ENCODE measurements at regions not wholly inside any gene's neighbourhood (a gene's known extent, or its start where the extent isn't known, plus 50 kb on each side); places are given as distances from the start of the nearest gene placed in this dataset.

DNA sequence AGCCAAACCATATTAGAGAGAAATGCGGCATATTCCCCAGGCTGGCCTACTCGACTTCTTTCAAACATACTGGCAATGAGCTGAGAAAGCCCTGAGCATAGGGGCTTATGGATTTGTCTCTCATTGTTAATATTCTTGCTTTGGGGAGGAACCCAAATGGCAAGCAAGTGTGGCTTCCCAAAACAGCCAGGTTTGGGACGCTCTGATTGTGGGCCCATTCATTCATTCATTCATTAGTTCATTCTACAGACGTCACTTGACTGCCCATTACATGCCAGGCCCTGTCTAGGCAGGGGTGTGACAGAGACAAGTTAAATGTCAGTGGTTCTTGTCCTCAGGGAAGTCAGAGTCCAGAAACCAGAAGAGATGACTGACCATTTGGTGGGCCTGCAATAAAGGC is 77.4 kb upstream of the THBS1 start:
- DNase-seq (ENCODE audit: low spot score) (no peak), ATAC-seq (no peak), FAIRE-seq (no peak)
- BruUV-seq (replicated peaks), result no TSS peak
- Histone ChIP-seq H3K4me2 (ENCODE audit: low read depth, low read length) (no peak overlapping the region), H3K27ac (ENCODE audit: extremely low read length, insufficient read depth, low read length) (no peak overlapping the region), H3K9ac (ENCODE audit: insufficient read depth, low read depth, low read length) (no peak overlapping the region), H3K79me2 (ENCODE audit: insufficient read depth, low read length) (no peaks in the 10 kb centered on the region), H3K4me3 (replicated peaks in 1 of 3; ENCODE audit: insufficient read depth in 1 of 3, low read depth in 2 of 3, low read length in 3 of 3) (no peak overlapping the region), H3K27me3 (ENCODE audit: control insufficient read depth in 1 of 2, insufficient read depth in 2 of 2, low read length in 2 of 2) (peaks cover 0 to 11% of the 10 kb centered on the region in 2 experiments; a peak in 2 of 5 replicates), H3K36me3 (replicated peaks in 1 of 2; ENCODE audit: control insufficient read depth in 1 of 2, insufficient read depth in 2 of 2, low read length in 2 of 2) (no peaks in the 10 kb centered on the region), H2AFZ (ENCODE audit: low read length) (no peak overlapping the region), H3K9me3 (ENCODE audit: low read length) (no peaks in the 10 kb centered on the region), H3K4me1 (ENCODE audit: insufficient read depth, low read length) (no peaks in the 10 kb centered on the region), H4K20me1 (ENCODE audit: insufficient read depth, low read length) (no peaks in the 10 kb centered on the region)
- intact Hi-C loops (cut with micrococcal nuclease; ENCODE audit: unreplicated experiment) (no loop called here), in situ Hi-C loops (cut with HindIII; ENCODE audit: extremely low pct_ligation_motif_present, low pct_unique_long_range_greater_than_20kb) (no loop called here)
- whole genome bisulfite sequencing (ENCODE audit: low lambda C conversion rate), result 21% methylated on average over 2 of the region's 4 CpGs
- POLR2A ChIA-PET, result no interaction called here
- CTCF ChIA-PET (ENCODE audit: low intra/inter-chr PET ratio, low total read pairs), result no interaction called here
- TF ChIP-seq MAFG (CRISPR knock-in tag; IDR thresholded peaks at IDR 0.05), result no peak
- TF ChIP-seq HHEX (CRISPR knock-in tag; IDR thresholded peaks at IDR 0.05), result no peak
- TF ChIP-seq ELF1 (CRISPR knock-in tag; IDR thresholded peaks at IDR 0.05), result no peak
- TF ChIP-seq, protein P1, sequence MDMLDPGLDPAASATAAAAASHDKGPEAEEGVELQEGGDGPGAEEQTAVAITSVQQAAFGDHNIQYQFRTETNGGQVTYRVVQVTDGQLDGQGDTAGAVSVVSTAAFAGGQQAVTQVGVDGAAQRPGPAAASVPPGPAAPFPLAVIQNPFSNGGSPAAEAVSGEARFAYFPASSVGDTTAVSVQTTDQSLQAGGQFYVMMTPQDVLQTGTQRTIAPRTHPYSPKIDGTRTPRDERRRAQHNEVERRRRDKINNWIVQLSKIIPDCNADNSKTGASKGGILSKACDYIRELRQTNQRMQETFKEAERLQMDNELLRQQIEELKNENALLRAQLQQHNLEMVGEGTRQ (IDR thresholded peaks at IDR 0.05; ENCODE audit: low read depth, low read length), result no peak
- TF ChIP-seq, protein P1 (CRISPR knock-in tag; IDR thresholded peaks at IDR 0.05; ENCODE audit: borderline replicate concordance), result no peak
- TF ChIP-seq ZNF782 (CRISPR knock-in tag; IDR thresholded peaks at IDR 0.05; ENCODE audit: borderline replicate concordance), result no peak
- TF ChIP-seq TAF1 (CRISPR knock-in tag; IDR thresholded peaks at IDR 0.05), result no peak
- no peak for TF ChIP-seq ZNF850 (CRISPR knock-in tag; conservative IDR thresholded peaks at IDR 0.05)
- TF ChIP-seq ZBTB34 (CRISPR knock-in tag; IDR thresholded peaks at IDR 0.05), result no peak
- TF ChIP-seq GATAD1 (CRISPR knock-in tag; IDR thresholded peaks at IDR 0.05), result no peak
- TF ChIP-seq MAFF (IDR thresholded peaks at IDR 0.05; ENCODE audit: low read depth, low read length), result no peak
- no peak for TF ChIP-seq RORA (CRISPR knock-in tag; IDR thresholded peaks at IDR 0.05)
- TF ChIP-seq TP53 (CRISPR knock-in tag; conservative IDR thresholded peaks at IDR 0.05), result no peak
- TF ChIP-seq SRSF9 (IDR thresholded peaks at IDR 0.05; ENCODE audit: borderline replicate concordance, insufficient read depth, low read depth, low read length, poor library complexity, severe bottlenecking), result no peak
- no peak for TF ChIP-seq ZZZ3 (CRISPR knock-in tag; IDR thresholded peaks at IDR 0.05; ENCODE audit: borderline replicate concordance)
- TF ChIP-seq KDM1A (CRISPR knock-in tag; IDR thresholded peaks at IDR 0.05), result no peak
- TF ChIP-seq GLI4 (CRISPR knock-in tag; IDR thresholded peaks at IDR 0.05; ENCODE audit: borderline replicate concordance), result no peak
- no peak for TF ChIP-seq ZNF12 (CRISPR knock-in tag; IDR thresholded peaks at IDR 0.05)
